Activated T-cell treated with anti-CD3 and anti-CD28 coated beads for 1 hour (primary cell): ENCODE measurements at regions not wholly inside any gene's neighbourhood (a gene's known extent, or its start where the extent isn't known, plus 50 kb on each side); places are given as distances from the start of the nearest gene placed in this dataset.
"Not testable (repeated sequence)": the region's sequence is repeated elsewhere in the genome, so short reads cannot be mapped to it uniquely, and the experiment has no call there.

Experiments
- DNase-seq: peaks from one replicate; pipeline ENCODE4 v3.0.0-alpha.2; 2020; ENCODE audit warnings: low read depth

DNA sequence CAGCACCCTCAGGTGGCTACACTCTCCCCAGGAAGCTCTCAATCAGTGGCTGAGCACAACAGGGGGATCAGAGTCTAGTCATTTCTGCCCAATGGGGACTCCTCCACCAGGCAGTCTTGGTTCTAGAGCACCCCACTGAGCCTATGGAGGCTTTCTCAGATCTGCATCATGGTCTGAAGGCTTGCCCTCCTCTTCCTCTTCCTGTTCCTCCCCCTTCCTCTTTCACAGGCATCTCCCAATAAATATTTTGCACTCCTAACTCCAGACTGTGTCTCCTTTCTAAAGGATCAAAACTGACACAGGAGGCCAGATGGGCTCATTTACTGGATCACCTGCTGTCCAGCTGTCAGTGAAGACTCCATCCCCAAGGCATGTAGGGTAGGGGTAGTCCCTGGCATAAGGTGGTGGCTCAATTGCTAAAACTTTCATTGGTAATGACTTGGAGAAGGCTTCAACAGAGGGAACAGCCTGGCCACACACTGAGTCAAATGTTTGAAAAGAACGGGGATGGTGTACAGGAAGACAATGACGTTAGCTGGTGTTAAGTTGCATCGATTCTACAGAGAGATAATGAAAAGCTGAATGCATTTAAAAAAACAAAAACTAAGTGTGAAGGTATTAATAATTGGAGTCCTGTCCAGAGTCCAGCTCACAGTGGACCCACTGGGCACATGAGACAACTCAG, 84.2 kb upstream of the SLC2A1 start:
- DNase-seq: no peak

DNA sequence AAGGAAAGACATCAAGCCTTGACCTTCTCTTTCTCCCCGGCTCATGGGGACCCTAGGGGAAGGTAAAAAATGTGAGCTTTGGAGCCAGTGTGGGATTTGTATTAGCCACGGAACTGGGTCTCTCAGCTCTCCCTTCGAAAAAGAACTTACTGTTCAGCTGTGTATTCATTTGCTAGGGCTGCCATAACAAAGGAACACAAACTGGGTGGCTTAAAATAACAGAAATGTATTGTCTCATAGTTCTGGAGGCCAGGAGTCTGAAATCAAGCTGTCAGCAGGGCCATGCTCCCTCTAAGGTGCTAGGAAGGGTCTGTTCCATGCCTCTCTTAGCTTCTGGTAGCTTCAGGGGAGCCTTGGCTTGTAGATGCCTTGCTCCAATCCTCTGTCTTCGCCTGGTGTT, 83.5 kb upstream of the SLC2A1 start:
- DNase-seq: no peak

DNA sequence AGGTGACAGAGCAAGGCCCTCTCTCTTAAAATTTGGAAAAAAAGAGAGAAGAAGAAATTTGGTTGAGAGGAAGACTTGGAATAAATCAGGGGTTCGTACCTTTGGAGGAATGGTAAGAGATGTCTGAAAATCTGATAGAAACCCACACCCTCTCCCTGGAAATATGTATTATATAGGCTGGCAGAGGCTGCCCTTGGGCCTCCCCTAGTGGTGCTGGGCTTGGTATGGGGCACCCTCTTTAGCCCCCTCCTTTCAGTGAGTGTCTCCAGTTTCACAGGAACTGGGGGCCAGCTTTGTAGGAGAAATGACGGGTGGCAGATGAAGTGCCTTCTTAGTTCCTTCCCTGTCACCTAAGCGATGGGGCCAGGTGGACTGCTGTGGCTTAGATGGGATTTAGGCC, 82.9 kb upstream of the SLC2A1 start:
- no peak for DNase-seq

DNA sequence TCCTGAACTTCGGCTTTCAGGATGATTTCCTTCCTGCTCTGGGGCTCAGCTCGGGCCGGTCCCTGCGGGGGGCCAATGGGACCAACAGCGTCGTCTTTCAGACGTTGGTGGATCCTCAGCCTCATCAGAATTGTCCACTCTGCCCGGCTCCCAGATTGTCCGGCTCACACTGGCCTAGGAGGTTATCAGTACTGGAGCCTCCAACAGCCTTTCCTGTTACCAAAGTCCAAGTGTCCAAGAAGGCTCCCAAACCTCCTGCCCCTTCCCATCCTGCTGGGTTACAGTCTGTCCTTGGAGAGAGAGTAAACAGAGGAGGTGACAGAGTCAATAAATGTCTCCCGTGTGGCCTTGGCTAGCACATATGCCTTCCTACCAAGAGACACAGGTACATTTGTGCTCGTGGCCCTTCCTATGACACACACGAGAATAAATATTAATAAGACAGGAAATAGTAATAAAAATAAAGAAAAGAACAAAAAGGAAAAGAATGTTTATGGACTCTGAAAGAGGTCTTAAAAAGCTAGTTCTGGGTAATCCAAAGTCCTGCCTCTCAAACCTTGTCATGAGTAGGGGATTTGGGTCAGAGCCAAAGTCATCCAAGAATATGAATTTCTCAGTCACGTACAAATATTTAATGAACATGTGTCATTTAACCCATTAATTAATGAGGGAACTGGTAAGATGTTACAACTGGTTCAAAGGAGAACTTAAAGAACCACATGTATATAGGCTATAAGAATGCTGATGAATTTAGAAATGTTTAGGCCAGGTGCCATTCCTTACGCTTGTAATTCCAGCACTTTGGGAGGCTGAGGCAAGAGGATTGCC, 80.8 kb upstream of the SLC2A1 start:
- no peak for DNase-seq

DNA sequence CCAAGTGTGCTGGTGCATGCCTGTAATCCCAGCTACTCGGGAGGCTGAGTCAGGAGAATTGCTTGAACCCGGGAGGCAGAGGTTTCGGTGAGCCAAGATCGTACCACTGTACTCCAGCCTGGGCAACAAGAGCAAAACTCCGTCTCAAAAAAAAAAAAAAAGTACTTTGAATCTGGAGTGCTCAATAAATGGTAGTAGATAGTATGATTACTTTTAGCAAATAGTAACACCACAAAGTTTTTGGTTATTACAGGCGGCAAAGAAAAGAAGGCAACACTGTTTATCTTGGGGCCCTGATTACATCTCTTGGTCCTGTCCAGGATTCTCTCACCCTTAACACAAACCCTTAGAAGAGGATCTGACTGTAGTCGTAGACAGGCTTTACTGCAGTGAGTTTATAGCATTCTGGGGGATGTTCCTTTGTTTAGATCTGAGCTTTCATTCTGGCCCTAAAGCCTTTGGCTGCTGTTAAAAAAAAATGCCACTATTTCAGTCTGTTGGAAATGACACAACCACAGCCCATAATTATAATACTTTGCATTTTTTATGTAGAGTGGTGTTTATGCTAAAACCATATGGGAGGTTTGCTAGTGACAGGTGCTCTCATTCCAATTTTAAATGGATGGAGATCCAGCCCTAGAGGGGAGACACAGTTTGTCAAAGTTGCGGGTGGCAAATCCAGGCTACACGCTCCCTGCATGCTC, 79.7 kb upstream of the SLC2A1 start:
- no peak for DNase-seq

DNA sequence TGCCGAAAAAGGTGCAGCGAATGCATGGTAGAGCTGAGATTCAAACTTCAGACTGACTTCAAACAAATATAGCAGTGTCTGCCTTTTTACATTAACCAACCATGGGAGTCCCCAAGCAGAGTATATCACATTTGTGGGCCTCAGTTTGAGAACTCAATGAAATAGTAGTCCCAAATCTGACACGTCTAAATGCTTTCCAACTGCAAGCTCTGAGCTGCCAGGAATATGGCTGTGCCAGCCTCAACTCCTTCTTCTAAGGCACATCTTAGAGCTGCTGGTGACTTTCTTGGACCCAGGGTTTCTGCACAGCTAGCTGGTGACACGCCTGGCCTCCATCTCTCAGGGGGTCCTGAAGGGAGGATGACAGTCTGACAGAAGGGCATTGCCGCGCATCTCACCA, 78.8 kb upstream of the SLC2A1 start:
- DNase-seq: no peak

DNA sequence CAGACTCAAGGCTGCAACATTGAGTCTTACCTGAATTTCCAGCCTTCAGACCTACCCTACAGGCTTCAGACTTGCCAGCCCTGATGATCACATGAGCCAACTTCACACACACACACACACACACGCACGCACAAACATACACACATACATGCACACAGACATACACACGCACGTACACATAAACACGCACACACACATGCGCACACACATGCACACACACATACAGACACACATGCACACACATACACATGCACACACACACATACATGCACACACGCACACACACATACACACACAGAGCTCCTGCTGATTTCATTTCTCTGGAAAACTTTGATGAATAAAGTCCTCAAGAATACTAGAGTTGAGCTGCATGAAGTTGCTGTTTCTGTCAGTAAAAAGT, 78.3 kb upstream of the SLC2A1 start:
- no peak for DNase-seq

DNA sequence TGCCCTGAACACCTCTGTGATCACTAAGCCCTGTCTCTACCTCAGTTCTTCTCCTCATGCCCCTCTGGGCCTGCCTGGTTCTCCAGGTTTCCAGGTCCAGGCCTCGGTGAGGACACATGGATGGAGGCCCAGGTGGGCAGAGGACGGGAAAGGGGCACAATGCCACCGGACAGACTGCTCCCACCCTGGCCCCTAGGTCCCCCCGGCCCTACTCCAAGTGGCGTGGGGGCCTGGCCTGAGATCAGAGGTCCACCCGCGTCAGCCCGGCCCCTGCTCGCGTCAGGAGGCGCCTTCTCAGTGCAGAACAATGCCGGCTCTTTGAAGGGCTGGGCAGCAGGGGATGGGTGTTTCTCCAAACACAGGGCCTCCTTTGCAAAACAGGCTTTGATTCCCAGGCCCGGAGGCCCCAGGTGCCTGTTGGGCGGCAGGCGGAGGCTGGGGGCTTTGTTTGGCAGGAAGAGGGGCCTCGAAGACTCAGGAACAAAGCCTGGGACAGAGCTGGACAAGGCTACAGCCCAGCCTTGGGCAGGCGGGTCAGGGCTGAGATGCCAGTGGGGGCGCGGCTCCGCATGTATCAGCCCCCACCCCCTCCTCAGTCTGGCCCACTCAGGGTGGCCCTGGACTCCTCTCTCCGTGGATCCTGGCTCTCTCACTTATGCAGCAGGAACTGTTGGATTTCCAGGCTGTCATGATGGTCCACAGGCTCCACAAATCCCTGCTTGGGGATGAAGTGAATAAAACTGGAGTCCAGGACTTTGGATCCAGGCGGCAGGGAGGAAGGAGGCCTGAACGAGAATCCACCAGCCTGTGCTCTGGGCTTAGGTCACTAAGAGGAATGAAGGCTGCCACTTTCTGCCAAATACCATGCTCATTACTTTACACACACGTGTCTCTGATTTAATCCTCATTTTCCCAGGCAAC, 77.4 kb upstream of the SLC2A1 start:
- no peak for DNase-seq

DNA sequence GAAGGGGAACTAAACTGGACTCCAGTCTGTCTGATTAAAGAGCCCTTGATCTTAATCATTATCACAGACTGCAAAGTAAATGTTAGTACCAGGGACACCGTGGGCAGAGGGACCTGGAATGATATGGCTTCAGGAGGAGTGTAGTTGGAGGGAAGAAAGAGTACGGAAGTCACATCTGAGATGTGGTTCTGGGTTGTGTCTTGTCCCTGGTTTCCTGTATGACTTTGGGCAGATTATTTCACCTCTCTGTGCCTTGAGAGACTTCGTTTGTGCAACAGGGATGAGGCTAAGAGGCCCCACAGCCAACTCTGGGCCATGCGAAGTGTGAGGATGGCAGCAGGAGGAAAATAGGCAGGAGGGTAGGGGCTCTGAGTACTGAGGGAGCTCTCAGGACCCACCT, 76.1 kb upstream of the SLC2A1 start:
- no peak for DNase-seq

DNA sequence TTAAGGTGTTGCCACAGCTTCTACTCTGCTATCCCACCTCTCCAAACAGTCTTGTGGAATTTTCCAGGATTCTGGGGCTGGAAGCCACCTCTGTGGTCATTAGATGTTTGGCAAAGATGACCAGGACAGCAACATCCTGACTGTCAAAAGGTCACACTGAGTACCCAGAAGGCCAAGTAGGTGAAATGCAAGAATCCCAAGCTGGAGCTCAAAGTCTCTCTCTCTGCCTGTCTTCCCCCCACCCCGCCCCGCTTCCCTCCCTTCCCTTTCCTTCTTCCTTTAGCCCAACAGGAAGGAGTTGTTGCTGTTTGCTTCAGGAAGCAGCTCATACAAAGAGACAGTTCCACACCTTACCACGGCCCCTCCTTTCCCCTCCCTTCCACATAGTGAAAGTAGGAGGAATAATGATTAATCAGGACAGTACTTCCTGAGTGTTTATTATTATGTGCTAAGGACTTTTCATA, 75.6 kb upstream of the SLC2A1 start:
- DNase-seq: no peak

DNA sequence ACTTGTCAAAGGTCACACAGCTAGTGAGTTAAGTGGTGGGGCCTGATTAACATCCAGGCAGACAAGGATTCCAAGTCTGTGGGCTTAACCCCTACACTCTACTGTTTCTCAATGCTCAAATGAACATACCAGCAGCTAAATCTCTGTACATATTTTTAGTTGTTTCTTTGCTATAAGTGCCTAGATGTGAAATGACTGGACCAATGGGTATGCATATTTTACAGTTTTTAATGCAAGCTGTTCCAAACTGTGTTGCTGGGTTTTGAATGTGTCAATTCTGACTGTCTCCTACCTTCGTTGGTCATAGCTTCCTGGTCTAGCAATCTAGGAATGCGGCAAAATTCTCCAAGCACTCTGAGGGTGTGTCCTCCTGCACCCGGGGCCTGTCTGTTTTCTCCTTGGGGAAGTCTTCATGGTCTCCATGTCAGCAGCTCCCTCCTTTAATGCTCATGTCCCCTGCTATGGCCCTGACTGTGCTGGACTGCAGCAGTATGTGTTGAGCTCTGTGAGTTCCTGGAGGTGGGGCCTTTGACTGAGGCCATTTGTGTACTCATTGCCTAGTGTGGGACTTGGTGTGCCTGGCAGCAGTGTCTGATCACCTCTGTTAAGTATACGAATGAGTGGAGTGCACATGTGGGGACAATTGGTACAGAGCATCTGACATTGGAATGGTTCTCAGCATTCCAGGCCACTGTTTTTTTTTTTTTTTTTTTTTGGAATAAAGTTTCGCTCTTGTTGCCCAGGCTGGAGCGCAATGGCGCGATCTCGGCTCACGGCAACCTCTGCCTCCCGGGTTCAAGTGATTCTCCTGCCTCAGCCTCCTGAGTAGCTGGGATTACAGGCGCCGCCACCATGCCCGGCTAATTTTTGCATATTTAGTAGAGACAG, 72.9 kb upstream of the SLC2A1 start:
- no peak for DNase-seq

DNA sequence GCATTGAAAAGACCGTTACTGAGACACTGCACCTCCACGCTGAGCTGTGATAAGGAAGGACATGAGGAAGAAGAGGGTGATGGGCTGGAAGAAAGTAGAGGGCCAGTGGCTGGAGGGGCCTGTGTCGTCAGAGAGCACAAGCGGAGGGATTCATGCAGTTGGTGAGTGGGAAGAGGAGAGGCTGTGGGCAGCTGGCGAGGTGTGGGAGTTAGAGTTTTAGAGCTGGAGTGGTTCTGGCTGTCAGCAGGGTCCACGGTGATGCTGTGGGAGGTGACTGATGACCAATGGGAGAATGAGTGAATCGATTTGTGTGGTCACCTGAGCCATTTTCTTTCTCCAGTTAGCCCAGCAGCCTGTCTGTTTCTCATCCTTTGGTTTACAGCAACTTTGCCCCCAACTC, 66.2 kb upstream of the SLC2A1 start:
- DNase-seq: no peak

DNA sequence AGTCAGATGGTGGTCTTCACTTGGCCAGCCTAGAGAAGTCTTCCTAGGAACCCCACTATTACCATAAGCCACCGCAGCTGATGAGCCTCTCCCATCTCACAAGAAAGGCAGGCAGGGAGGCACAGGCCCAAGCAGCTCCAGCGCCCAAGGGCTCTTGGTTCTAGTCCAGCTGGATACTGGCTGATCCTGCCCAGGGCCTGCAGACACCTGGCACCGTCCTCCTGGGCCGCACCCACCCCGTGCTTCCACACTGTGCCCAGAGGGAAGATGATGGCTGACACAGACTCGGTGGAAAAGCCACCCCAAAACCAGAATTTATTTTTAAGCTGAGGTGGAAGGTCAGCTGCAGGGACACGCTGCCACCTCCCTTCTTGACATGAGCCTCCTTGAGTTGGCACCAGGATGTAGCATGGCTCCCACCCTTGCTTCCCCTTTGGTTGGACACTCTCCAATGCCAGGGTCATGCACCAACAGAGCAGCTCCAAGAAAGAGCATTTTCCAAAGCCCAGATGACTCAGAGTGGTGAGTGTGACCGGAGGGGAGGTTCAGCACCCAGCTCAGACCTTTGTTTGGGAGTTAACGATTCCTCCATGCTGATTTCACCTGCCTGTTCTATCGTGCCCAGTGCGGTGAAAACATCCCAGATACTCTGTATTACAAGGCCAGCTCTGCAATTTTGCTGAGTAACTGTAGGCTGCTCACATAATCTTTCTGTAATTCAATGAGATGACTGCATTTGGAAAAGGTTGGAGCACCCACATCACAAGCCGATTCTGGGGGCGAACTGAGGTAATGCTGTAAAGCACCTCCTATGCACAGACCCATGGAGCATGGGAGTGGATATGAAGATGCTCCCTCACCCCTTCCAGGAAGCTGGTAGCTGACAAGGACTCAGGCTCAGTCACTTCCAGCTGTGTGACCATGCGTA, 63.1 kb upstream of the SLC2A1 start:
- DNase-seq: no peak

DNA sequence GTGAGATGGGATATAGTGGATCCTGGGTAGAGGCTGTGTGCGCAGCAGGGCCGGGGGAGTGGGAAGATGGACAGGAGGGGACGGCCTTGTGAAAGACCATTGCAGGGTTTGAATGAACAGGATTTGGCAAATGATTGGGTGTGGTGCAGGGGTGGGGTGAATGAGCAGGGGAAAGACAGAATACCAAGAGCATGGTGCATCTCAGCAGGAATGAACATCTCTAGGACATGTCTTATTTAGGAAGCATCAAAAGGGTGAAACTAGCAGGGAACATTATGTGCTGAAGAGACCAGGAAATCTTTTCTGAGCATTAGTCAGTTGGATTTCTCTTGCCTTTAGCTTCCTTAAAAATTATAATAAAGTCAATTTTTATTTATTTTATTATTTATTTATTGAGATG, 60.6 kb upstream of the SLC2A1 start:
- no peak for DNase-seq

DNA sequence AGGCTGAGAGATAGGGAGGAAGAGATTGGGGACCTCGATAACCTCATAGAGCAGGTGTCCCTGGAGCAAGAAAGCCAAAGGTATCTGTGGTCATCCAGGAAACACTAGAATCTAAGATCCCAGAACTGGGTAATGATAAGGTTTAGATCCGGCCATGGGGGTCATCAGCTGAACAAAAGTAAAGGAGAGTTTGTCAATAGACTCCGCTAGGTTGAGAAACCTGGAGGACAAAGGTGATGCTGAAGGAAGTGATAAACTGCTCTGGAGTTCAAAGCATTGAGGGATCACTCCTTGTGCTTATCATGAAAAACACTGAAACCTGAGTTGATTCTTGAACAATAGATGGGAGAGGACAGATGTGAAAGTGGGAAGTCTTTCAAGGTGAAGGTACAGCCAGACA, 59.5 kb upstream of the SLC2A1 start:
- DNase-seq: no peak

DNA sequence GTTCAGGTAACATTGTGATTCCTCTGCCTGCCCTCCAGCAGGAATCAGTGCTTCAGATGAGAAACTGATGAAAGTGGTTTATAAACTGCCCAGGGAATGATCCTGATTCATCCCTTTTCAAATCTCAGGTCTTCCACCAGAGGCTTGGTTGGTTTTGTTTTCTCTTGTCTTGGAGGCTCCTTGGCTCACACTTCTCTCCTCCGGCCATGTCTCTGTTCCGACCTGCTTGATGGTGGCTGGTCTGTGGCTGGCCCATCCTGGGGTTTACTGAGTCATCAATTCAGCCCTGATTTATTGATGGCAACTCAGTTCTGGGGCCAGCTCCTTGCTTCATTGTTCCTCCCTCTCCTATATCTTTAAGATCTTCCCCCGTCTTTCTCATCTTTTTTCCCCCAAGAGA, 56.6 kb upstream of the SLC2A1 start:
- DNase-seq: no peak

DNA sequence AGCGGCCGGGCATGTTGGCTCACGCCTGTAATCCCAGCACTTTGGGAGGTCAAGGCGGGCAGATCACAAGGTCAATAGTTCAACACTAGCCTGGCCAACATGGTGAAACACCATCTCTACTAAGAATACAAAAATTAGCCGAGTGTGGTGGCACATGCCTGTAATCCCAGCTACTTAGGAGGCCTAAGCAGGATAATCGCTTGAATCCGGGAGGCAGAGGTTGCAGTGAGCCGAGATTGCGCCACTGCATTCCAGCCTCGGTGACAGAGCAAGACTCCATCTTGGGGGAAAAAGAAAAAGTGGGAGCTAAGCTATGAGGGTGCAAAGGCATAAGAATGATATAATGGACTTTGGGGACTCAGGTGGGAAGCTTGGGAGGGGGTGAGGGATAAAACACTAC, 55.9 kb upstream of the SLC2A1 start:
- DNase-seq: not testable (repeated sequence)

DNA sequence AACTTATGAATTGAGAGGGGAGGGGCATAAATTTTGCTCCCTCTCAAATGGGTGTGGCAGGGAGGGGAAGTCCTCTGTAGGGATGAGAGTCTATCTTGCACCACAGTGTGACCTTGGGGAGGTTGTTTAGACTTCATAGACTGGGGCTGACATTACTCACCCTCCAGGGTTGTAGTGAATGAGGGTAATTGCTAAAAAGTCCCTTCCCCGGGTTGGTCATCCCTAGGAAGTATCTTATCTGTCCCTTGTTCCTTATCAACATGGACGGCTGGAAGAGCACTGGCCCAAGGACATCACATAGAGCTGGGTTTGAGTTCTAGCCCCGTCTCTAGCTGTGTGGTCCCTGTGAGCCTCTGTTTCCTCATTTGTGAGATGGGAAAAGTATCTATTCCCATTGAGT, 52.4 kb upstream of the SLC2A1 start:
- DNase-seq: no peak

DNA sequence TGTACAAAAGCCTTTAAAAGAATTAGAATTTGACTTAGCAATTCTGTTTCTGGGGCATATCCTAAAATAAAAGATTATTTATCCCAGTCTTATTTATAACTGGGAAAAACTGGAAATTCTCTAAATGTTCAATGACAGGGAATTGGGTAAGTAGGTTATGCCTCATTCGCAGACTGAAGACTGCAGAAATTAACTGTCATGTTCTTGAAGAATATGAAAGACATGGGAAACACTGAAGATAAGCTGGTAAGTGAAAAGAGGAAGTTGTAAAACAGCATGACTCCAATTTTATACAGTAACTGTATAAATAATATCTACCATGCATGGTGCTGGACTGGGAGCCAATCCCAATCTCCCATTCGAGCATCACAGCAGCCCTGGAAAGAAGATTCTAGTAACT, 50.6 kb upstream of the SLC2A1 start:
- DNase-seq: no peak
